ENCODE measurements at regions not wholly inside any gene's neighbourhood (a gene's known extent, or its start where the extent isn't known, plus 50 kb on each side); places are given as distances from the start of the nearest gene placed in this dataset.

DNA sequence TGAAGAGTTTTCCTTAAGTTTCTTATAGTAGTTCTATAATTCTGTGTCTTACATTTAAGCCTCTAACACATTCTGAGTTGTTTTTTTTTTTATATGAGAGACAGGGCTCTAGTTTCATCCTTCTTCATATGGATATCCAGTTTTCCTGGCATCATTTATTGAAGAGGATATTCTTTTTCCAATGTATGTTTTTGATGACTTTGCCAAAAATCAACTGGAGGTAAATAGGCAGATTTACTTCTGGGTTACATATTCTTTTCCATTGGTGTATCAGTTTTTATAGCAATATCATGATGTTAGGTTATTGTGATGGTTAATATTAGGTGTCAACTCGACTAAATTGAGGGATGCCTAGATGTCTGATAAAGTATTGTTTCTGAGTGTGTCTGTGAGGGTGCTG is 650.7 kb upstream of the GRID2 start:
- Histone ChIP-seq H3K27me3 (ENCODE audit: control insufficient read depth, insufficient read depth, low read length) (no peaks in the 10 kb centered on the region), H2AFZ (ENCODE audit: low read length) (no peak overlapping the region), H3K9ac (ENCODE audit: insufficient read depth, low read length) (no peak overlapping the region), H3K4me1 (ENCODE audit: control insufficient read depth, extremely low read depth, insufficient read depth, low read length) (no peaks in the 10 kb centered on the region), H3K79me2 (ENCODE audit: control insufficient read depth, insufficient read depth, low read length) (no peaks in the 10 kb centered on the region), H3K36me3 (ENCODE audit: control insufficient read depth, insufficient read depth, low read length) (no peaks in the 10 kb centered on the region), H3K27ac (ENCODE audit: insufficient read depth, low read length) (no peak overlapping the region), H4K20me1 (ENCODE audit: control insufficient read depth, extremely low read depth, insufficient read depth, low read length) (no peaks in the 10 kb centered on the region), H3K4me2 (ENCODE audit: extremely low read depth, insufficient read depth, low read length) (no peak overlapping the region), H3K4me3 (replicated peaks in 1 of 4; ENCODE audit: control extremely low read depth in 1 of 4, insufficient read depth in 1 of 4, low read depth in 3 of 4, low read length in 4 of 4) (no peak overlapping the region), H3K9me3 (ENCODE audit: control insufficient read depth, insufficient read depth, low read depth, low read length) (no peaks in the 10 kb centered on the region)
- DNase-seq (ENCODE audit: low read depth in 2 of 2), result no peak
- TF ChIP-seq EZH2 (IDR thresholded peaks at IDR 0.05; ENCODE audit: low read length, missing control alignments), result no peak
- TF ChIP-seq, protein P1, sequence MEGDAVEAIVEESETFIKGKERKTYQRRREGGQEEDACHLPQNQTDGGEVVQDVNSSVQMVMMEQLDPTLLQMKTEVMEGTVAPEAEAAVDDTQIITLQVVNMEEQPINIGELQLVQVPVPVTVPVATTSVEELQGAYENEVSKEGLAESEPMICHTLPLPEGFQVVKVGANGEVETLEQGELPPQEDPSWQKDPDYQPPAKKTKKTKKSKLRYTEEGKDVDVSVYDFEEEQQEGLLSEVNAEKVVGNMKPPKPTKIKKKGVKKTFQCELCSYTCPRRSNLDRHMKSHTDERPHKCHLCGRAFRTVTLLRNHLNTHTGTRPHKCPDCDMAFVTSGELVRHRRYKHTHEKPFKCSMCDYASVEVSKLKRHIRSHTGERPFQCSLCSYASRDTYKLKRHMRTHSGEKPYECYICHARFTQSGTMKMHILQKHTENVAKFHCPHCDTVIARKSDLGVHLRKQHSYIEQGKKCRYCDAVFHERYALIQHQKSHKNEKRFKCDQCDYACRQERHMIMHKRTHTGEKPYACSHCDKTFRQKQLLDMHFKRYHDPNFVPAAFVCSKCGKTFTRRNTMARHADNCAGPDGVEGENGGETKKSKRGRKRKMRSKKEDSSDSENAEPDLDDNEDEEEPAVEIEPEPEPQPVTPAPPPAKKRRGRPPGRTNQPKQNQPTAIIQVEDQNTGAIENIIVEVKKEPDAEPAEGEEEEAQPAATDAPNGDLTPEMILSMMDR (conservative IDR thresholded peaks at IDR 0.05 in 1 of 2, IDR thresholded peaks at IDR 0.05 in 1 of 2; ENCODE audit: low read depth in 1 of 2, low read length in 2 of 2), result no peak

DNA sequence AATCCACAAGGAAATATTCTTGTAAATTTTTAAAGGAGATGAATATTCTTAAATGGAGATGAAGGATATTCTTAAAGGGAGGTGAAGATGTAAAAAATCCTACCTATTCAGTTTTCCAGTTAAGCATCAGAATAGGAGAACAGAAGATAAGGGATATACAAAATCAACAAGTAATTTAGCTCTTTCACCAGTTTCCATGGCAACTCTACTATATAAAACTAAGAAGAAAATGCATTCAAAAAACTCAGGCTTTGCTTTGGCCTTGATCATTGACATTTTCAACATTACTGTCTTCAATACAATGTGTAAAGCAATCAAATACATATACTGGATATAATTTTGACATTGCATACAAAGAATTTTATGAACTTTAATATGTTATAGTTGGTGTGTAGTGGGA is 622.7 kb upstream of the GRID2 start:
- DNase-seq (ENCODE audit: low read depth in 2 of 2), result no peak
- TF ChIP-seq, protein P1 (conservative IDR thresholded peaks at IDR 0.05 in 1 of 2, IDR thresholded peaks at IDR 0.05 in 1 of 2; ENCODE audit: low read depth in 1 of 2, low read length in 2 of 2), result no peak

DNA sequence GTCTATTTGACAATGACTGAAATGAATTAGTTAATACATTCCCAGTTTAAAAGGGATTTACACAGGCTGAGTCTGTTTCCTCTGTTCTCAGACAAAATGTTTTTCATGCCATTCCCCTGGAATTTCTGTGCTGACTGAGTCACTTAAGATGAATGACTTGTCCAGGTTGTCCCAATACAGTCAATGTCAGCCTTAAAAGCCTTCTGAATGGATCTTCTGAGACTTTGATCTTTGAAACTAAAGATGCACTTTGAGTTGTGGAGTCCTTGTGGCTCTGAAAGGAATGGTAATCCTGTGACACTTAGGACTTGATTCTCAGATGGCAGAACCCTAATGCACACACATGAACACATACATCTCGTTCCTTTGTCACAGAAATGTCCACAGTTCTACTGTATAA is 622.2 kb upstream of the GRID2 start:
- no peak for DNase-seq (ENCODE audit: low read depth in 2 of 2)
- no peak overlapping the region for H3K9ac ChIP-seq (ENCODE audit: insufficient read depth, low read length)
- no peak overlapping the region for H3K4me2 ChIP-seq (ENCODE audit: extremely low read depth, insufficient read depth, low read length)
- no peak overlapping the region for H3K27ac ChIP-seq (ENCODE audit: insufficient read depth, low read length)
- H3K4me1 ChIP-seq (ENCODE audit: control insufficient read depth, extremely low read depth, insufficient read depth, low read length), result no peaks in the 10 kb centered on the region
- no peaks in the 10 kb centered on the region for H3K36me3 ChIP-seq (ENCODE audit: control insufficient read depth, insufficient read depth, low read length)
- H2AFZ ChIP-seq (ENCODE audit: low read length), result no peak overlapping the region
- no peaks in the 10 kb centered on the region for H3K79me2 ChIP-seq (ENCODE audit: control insufficient read depth, insufficient read depth, low read length)
- H4K20me1 ChIP-seq (ENCODE audit: control insufficient read depth, extremely low read depth, insufficient read depth, low read length), result no peaks in the 10 kb centered on the region
- H3K4me3 ChIP-seq (replicated peaks in 1 of 4; ENCODE audit: control extremely low read depth in 1 of 4, insufficient read depth in 1 of 4, low read depth in 3 of 4, low read length in 4 of 4), result no peak overlapping the region
- TF ChIP-seq, protein P1 (conservative IDR thresholded peaks at IDR 0.05 in 1 of 2, IDR thresholded peaks at IDR 0.05 in 1 of 2; ENCODE audit: low read depth in 1 of 2, low read length in 2 of 2), result no peak
- TF ChIP-seq EZH2 (IDR thresholded peaks at IDR 0.05; ENCODE audit: low read length, missing control alignments), result no peak
- no peaks in the 10 kb centered on the region for H3K27me3 ChIP-seq (ENCODE audit: control insufficient read depth, insufficient read depth, low read length)
- no peaks in the 10 kb centered on the region for H3K9me3 ChIP-seq (ENCODE audit: control insufficient read depth, insufficient read depth, low read depth, low read length)

More for the DNA sequence above, 622.7 kb upstream of the GRID2 start:
- H3K9me3 ChIP-seq (ENCODE audit: control insufficient read depth, insufficient read depth, low read depth, low read length), result no peaks in the 10 kb centered on the region
- H2AFZ ChIP-seq (ENCODE audit: low read length), result no peak overlapping the region
- H3K36me3 ChIP-seq (ENCODE audit: control insufficient read depth, insufficient read depth, low read length), result no peaks in the 10 kb centered on the region
- no peak overlapping the region for H3K9ac ChIP-seq (ENCODE audit: insufficient read depth, low read length)
- no peak overlapping the region for H3K4me2 ChIP-seq (ENCODE audit: extremely low read depth, insufficient read depth, low read length)
- no peaks in the 10 kb centered on the region for H3K4me1 ChIP-seq (ENCODE audit: control insufficient read depth, extremely low read depth, insufficient read depth, low read length)
- H3K27ac ChIP-seq (ENCODE audit: insufficient read depth, low read length), result no peak overlapping the region
- no peaks in the 10 kb centered on the region for H3K79me2 ChIP-seq (ENCODE audit: control insufficient read depth, insufficient read depth, low read length)
- no peaks in the 10 kb centered on the region for H4K20me1 ChIP-seq (ENCODE audit: control insufficient read depth, extremely low read depth, insufficient read depth, low read length)
- H3K27me3 ChIP-seq (ENCODE audit: control insufficient read depth, insufficient read depth, low read length), result no peaks in the 10 kb centered on the region
- no peak overlapping the region for H3K4me3 ChIP-seq (replicated peaks in 1 of 4; ENCODE audit: control extremely low read depth in 1 of 4, insufficient read depth in 1 of 4, low read depth in 3 of 4, low read length in 4 of 4)
